ENCODE measurements at regions not wholly inside any gene's neighbourhood (a gene's known extent, or its start where the extent isn't known, plus 50 kb on each side); places are given as distances from the start of the nearest gene placed in this dataset.

- intact Hi-C loops (cut with DNase I): no loop called here
- peak in 28 of 42 donors; percentile 18 to 83 (median 56) for DNase-seq
These were observed 82.2 kb upstream of the SLC22A16 start for GRCh38 chr6:110558575-110558974.

DNA sequence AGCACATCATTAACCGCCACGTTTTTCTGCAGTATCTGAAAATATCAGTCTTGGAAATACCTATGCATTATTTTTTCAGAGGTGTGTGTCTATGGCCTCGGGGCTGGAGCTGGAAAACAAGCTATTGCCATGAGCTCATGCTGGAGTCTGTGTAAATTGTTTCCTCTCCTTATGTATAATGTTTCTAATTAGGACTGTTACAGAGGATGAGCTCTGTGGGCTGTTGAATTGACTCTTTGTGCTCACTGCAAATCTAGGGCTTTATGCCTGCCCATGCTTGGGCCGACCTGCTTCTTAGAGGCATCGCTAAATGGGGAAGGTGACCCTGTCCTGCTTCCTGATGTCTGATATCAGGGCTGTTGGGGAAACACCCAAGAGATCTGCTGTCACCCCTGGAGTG lies 80.8 kb upstream of the SLC22A16 start:
- intact Hi-C loops (cut with DNase I): no loop called here
- peak in 4 of 42 donors; percentile 27 to 65 (median 54) for DNase-seq

DNA sequence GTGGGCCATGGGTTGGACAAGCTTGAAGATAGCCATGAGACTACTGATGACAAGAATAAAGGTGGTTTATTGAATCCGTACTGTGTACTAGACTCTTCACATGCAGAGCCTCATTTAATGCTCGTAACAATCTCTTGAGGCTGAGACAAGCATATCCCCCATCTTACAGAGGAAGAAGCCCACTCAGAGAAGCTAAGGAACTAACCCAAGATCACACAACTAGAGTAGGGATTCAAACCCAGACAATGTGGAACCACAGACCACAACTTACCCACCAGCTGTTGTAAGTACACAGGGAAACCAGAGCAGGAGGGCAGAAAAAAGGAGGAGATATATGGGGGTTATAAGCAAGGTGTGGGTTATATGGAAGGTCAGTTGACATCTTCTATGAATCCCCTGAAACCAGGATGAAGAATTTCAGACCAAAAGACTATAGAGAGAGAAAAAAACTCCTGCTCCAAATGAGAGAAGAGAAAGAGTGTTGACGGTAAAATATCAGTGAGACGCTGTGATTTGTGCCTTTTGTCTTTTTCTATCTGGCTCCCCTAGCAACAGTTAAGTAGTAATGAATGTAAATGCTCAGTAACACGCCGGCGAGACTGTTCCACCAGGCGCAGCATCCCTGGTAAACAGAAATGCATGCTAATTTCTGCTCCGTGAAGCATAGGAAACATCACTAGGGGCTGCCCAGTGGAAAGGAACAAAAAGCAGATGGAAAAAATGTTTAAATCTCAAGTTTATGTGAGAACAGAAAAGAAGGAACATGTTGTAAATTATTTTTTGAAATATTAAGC lies 80.1 kb upstream of the SLC22A16 start:
- intact Hi-C loops (cut with DNase I): no loop called here
- DNase-seq: peak in 3 of 42 donors; percentile 20 to 59 (median 46)

DNA sequence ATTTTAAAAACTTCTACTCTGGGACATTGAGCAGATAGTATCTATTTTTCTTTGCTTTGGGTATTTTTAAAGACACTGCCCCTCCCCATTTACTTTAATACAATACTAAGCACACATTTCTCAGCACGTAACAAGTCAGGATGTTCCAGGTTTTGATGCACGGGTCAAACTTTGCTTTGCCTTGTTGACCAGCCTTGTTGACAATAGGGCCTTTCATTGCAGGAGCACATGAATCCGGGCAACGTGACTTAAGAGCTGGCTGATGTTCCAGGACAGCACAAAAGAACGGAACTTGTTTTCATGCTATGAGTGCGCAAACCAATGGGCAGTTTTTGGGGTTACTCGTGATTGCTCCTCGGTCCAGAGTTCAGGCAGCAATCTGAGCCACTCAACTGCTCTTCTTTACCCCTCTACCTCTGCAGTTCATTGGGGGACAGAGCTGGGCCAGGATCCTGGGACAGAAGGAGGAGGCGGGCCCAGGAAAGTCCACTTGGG lies 78.6 kb upstream of the SLC22A16 start:
- intact Hi-C loops (cut with DNase I): no loop called here
- DNase-seq: peak; percentile 20 to 96 (median 88)

GRCh38 chr6:110554441-110554840 lies 78.0 kb upstream of the SLC22A16 start:
- intact Hi-C loops (cut with DNase I): no loop called here
- peak in 2 of 42 donors; percentile 32 to 43 for DNase-seq

DNA sequence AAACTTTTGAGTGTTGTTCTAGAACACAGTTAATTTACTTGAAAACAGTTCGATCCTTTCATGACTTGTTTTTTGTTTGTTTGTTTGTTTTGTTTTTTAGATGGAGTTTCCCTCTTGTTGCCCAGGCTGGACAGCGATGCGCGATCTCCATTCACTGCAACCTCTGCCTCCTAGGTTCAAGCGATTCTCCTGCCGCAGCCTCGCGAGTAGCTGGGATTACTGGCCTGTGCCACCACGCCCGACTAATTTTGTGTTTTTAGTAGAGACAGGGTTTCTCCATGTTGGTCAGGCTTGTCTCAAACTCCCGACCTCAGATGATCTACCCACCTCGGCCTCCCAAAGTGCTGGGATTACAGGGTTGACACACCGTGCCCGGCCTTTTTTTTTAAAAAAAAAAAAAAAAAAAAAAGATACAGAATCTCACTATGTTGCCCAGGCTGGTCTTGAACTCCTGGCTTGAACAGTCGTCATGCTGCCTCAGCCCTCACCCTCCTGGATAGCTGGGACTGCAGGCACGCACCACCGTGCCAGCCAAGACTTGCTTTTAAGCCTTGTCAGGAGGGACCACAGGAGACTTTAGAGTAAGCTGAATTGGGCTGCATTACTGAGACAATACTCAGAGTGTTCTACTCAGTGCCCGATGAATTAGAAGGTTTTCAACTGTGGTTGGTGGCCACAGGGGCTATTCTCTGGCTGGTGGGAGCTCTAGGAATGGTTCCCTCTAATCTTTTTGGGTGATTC lies 76.7 kb upstream of the SLC22A16 start:
- intact Hi-C loops (cut with DNase I): no loop called here
- peak in 2 of 42 donors; percentile 21 to 29 for DNase-seq

GRCh38 chr6:110552076-110552475 lies 75.7 kb upstream of the SLC22A16 start:
- DNase-seq: no peak
- intact Hi-C loops (cut with DNase I): no loop called here

GRCh38 chr6:110551088-110551487 lies 74.7 kb upstream of the SLC22A16 start:
- intact Hi-C loops (cut with DNase I): no loop called here

DNA sequence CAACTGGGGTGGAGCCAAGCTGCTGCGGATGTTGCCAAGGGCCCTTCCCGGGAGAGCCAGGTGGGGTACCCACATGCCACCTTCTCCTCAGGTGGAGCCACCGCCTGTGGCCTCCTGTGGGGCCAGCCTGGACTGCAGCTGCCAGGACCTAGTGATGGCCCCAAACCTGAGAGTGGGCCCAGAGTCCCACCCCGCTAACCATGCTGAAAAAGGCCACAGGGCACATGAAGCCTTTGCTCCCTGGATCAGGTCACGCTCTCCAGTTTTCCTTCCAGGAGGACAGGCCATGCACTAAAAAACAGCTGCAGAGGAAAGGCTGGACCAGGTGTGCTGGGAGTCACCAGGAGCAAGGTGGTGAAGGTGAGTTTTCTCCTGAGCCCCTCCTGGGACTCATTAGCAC lies 73.9 kb upstream of the SLC22A16 start:
- intact Hi-C loops (cut with DNase I): no loop called here
- peak in 5 of 42 donors; percentile 2 to 39 (median 25) for DNase-seq

More at GRCh38 chr6:110551088-110551487, 74.7 kb upstream of the SLC22A16 start:
- peak in 1 of 42 donors; percentile 29 for DNase-seq

DNA sequence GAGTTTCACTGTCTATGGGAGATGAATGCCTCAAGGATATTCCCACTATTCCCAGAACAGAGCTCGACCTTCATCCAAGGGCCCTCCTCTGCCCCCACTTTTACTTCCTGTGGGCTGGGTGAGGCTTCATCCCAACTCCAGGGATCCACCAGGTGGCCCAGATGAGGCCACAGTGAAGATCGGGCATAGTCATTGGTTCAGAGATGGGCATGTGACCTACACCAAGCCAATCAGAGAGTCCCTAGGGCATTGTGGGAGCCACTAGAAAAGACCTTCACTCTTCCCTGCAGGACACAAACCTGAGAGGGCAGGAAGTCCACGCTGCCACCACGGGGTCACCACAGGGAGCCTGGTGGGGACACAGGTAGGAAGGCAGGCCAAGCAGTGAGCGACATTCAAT lies 72.9 kb upstream of the SLC22A16 start:
- intact Hi-C loops (cut with DNase I): no loop called here
- peak in 5 of 42 donors; percentile 8 to 37 (median 17) for DNase-seq

GRCh38 chr6:110548110-110548847 lies 71.9 kb upstream of the SLC22A16 start:
- intact Hi-C loops (cut with DNase I): no loop called here
- DNase-seq: peak in 5 of 42 donors; percentile 6 to 44 (median 34)

DNA sequence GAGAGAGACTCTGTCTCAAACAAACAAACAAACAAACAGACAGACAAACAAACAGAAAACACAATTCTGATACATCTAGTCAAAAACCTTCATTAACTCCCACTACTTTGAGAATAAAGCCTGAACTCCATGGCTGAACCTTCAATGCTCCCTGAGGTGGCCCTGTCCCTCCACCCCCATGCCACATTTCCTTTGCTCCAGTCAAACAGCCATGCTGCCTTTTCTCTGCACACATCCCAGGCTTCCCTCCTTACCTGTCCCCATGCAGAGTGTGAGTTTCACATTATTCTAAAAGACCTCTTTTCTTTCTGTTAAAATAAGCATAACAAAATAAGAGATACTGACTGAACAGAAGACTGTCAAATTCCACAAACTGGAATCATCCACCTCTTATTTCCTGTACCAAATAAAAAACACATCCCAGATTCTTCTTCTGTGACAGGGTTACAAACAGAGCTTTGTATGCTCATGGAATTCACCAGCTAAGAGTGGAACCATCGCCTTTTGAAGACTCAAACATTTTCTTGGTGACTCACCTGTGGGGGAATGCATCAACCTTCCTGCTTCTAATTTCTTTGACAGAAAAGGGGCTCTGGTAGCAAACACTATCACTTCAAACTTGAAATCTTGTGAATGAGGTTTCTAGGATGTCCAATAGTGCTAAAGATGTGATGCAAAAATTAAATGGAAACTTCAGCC lies 71.0 kb upstream of the SLC22A16 start:
- intact Hi-C loops (cut with DNase I): no loop called here
- peak in 5 of 42 donors; percentile 5 to 41 (median 30) for DNase-seq

- intact Hi-C loops (cut with DNase I): no loop called here
- DNase-seq: peak in 1 of 42 donors; percentile 23
These were observed 68.9 kb upstream of the SLC22A16 start for GRCh38 chr6:110545081-110545872.

DNA sequence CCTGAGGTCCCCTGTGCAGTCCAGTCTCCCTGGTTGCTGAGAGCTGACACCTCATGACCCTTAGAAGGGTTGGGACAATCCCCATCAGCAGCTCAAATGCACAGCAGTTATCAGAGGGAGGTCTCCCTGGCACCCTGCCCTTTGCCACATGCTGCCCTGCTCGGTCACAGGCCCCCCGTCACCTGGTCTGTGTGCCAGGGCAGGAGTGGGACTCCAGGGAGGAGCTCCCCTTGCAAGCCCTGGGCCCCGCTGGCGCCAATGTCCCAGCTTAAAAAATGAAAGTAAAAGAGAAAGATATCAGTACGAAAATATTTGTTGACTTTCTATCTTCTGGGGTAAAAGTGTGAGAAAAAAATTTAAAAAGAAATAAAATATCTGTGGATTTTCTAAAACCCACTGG lies 68.1 kb upstream of the SLC22A16 start:
- intact Hi-C loops (cut with DNase I): no loop called here
- DNase-seq: peak in 2 of 42 donors; percentile 42 to 43

DNA sequence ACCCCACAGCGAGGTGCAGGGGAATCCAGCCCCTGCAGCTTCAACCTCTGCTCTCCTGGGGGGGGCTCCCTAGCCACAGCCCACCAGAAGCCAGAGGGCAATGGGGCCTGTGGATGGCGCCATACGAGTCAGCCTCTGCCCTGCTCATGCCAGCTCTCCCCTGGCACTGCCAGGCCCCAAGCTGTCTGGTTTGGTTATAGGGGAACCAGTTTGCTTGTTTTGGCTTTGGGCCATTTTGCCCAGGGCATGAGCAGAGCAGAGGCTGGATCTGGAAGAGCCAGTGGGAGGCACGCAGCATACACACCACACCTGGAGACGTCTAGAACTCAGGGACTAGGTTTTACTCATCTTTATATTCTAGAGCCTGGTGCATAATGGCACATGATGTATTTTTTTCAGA lies 66.7 kb upstream of the SLC22A16 start:
- DNase-seq: peak; percentile 31 to 88 (median 74)
- intact Hi-C loops (cut with DNase I): no loop called here

DNA sequence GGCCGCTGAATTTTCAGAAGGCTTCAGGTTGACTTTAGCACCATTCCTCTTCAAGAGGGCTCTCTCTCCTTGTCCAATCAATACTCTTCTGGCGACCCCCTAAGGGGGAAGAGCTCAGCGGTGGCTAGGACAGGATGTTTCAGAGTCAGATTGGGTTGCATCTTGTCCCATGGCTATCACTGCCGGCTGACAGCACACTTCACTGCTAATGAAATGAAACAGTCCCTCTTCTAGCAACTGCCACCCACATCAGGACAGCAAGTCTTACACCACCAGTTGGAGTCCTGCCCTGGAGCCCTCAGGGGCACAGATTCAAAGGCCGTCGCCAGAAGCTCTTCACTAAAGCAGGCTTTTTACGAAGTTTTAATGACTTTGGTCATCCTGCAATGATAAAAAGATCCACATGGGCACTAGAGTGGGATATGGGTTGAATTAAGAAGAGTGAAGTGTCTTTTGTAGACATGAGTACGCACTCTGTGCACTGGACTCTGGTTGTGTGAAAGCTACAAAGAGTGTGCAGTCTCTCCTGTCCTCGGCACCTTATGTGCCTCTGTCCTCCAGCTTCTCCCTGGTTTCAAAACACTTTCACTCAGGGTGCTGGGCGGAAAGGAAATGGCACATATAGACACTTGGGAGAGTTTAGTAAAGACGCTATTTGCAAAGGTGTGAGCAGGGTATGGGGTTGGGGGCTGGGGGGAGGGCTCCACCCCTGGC lies 66.1 kb upstream of the SLC22A16 start:
- intact Hi-C loops (cut with DNase I): no loop called here
- DNase-seq: peak; percentile 46 to 93 (median 80)

DNA sequence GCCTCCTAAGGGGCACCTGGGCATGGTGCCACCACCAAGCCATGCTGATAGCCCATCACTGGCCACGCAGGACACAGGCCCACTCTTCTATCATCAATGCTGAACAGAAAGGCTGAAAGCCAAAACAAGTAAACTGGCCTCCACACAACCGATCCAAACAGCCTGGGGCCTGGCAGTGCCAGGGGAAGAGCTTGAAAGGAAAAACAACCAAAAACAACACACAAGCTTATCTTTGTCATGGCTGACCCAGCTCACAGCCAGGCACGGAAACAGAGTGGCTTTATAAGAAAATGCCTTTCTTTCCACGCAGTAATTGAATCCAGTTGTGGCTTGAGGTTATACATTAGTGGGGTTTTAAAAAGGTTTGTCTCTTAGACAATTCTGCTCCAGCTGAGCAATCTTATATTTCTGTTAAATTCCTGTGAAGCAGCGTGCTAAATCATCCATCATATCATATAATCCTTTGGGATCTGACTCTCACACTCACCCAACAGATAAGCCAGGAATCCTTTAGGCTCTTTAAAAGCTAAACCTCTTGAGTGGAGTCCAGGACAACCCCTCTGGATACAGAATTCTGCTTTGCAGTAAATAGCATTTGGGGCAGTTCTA lies 65.4 kb upstream of the SLC22A16 start:
- intact Hi-C loops (cut with DNase I): no loop called here
- DNase-seq: peak; percentile 66 to 94 (median 84)

Measured in head of caudate nucleus (tissue), 42 donors.